AG10803 (cell line): ENCODE measurements at regions not wholly inside any gene's neighbourhood (a gene's known extent, or its start where the extent isn't known, plus 50 kb on each side); places are given as distances from the start of the nearest gene placed in this dataset.

Experiments used
- DNase-seq: peaks from one replicate; pipeline ENCODE4 v3.0.0; 2010; ENCODE audit warnings: low read depth
- H3K4me3 ChIP-seq: 2 replicates; pipeline ENCODE4 v1.5.1; 2011; ENCODE audit warnings: mild to moderate bottlenecking, low read length, control low read depth
- CTCF ChIP-seq: conservative IDR thresholded peaks from 2 replicates; pipeline ENCODE4 v1.5.1; 2011; ENCODE audit warnings: mild to moderate bottlenecking, low read length, control low read depth, inconsistent platforms

- TF ChIP-seq CTCF: no peak
- DNase-seq: no peak
- no peak overlapping the region for H3K4me3 ChIP-seq
These were observed 334.6 kb upstream of the IRX1 start for GRCh38 chr5:3261081-3261480.

DNA sequence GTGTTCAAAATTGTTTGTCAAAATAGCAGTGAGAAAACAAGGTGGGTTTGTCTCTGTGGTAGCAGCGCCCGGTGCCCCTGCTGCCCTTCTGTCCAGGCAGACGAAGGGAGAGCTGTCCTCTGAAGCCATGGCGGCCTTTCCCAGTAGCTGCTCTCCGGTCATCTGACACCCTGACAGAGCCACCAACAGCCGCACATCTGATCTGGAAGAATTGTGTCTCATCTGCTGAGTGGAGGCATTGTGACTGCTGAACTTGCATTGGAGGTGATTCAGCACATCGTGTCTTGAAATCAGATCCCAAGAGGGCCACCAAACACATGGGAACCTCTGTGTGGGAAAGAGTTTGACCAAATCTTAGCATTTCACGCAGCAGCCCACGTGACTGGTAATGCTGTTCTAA is 337.6 kb upstream of the IRX1 start:
- H3K4me3 ChIP-seq: no peak overlapping the region
- no peak for TF ChIP-seq CTCF
- DNase-seq: no peak

DNA sequence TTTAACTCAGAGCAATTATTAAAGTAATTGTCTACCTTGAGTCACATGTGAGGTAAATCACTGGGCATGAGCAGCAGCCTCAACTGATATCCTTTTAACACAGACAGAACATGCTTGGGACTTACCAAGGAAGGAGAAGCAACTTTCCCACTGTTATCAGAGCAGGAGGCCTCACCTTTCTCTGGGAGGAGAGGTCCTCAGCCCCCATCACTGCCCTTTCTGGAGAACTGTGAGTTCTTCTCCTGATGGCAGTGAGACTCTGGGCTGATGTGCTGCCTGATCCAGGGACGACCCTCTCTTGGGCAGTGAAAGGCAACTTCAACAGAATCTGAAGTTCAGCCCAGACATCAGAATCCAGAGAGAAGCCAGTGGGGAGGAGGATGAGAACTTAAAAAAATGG is 343.4 kb upstream of the IRX1 start:
- no peak for DNase-seq
- TF ChIP-seq CTCF: no peak
- no peak overlapping the region for H3K4me3 ChIP-seq

DNA sequence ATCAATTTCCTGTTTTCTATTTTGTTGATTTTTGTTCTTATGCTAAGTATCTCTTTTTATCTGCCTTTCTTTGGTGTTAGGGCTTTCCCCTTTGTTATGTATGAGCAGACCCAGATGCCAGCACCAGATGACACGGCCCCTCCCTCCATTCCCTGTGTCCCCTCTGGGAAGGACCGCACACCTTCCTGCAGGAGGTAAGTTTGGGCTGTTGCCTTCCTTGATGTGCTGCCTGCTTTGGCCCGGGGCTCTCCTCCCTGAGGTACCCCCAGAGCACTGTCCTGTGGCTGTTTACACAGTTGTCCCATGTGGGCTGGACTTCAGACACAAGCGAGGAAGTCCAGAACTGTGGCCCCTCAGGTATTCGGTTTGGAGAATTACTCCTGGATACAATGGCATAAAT is 343.8 kb upstream of the IRX1 start:
- TF ChIP-seq CTCF: no peak
- no peak for DNase-seq
- H3K4me3 ChIP-seq: no peak overlapping the region

GRCh38 chr5:3249401-3249800 is 346.2 kb upstream of the IRX1 start:
- TF ChIP-seq CTCF: no peak
- DNase-seq: no peak
- H3K4me3 ChIP-seq: no peak overlapping the region

- DNase-seq: no peak
- H3K4me3 ChIP-seq: no peak overlapping the region
- no peak for TF ChIP-seq CTCF
These were observed 358.3 kb upstream of the IRX1 start for GRCh38 chr5:3237276-3237868.

- TF ChIP-seq CTCF: no peak
- H3K4me3 ChIP-seq: no peak overlapping the region
- no peak for DNase-seq
These were observed 361.1 kb upstream of the IRX1 start for GRCh38 chr5:3234566-3234965.
